K562 (cell line): ENCODE measurements at regions not wholly inside any gene's neighbourhood (a gene's known extent, or its start where the extent isn't known, plus 50 kb on each side); places are given as distances from the start of the nearest gene placed in this dataset.

Experiments
- ATAC-seq: fragments of 200-7000 bp; cut with Tn5 transposase; 3 replicates; pipeline ENCODE4 v1.9.1; 2020; ENCODE audit warnings: moderate library complexity
- BruUV-seq: library from RNA; stranded (reverse); fragments of 400-500 nt; replicated peaks from 2 replicates; lab custom pipeline; 2021; lab: Mats Ljungman, UMichigan
- CTCF ChIA-PET: fragments of 300-600 bp; formaldehyde crosslinking; extraction: SDS; loops from one replicate; lab custom pipeline; 2021; ENCODE audit warnings: low intra/inter-chr PET ratio; lab: Yijun Ruan, JAX
- POLR2A ChIA-PET: fragments of 300-600, 350-650 bp; sonication (Branson Sonifier 250); formaldehyde crosslinking; extraction: SDS; loops from one replicate; lab custom pipeline; 2021; ENCODE audit warnings: antibody characterized with exemption, inconsistent platforms; lab: Yijun Ruan, JAX
- DNase-seq, 4 experiments: peaks; one replicate each; pipeline versions ENCODE4 v3.0.0 to v3.0.0-alpha.2; 2011 to 2018; ENCODE audit warnings: low spot score in 3 of 4, mixed read lengths in 3 of 4; ENCODE audit errors: extremely low read depth in 1 of 4
- FAIRE-seq: peaks from 2 replicates; lab custom pipeline; 2011; peaks lifted over from hg19 to GRCh38; lab: Jason Lieb, UNC
- H2AFZ ChIP-seq: 2 replicates; pipeline ENCODE4 v1.6.0; 2011; ENCODE audit warnings: low read depth, low read length, control low read depth, inconsistent platforms
- H3K27ac ChIP-seq: fragments of 200-600 bp; 3 replicates; pipeline ENCODE4 v1.8.0; 2011; ENCODE audit warnings: low read depth, mild to moderate bottlenecking, control low read depth, inconsistent platforms, low read length, moderate library complexity, mixed read lengths; ENCODE audit errors: extremely low read depth
- H3K27me3 ChIP-seq, 2 experiments: fragments of 300-600 bp in 1 of 2; 2 replicates in 1 of 2; 3 replicates in 1 of 2; pipeline versions ENCODE4 v1.6.0 to v1.8.0; 2011; ENCODE audit warnings: inconsistent platforms in 2 of 2, low read length in 2 of 2, mild to moderate bottlenecking in 1 of 2, mixed read lengths in 1 of 2, moderate library complexity in 1 of 2; ENCODE audit not compliant: control insufficient read depth in 2 of 2, insufficient read depth in 2 of 2
- H3K36me3 ChIP-seq: fragments of 300-600 bp; 3 replicates; pipeline ENCODE4 v1.8.0; 2011; ENCODE audit warnings: mild to moderate bottlenecking, low read length, inconsistent platforms; ENCODE audit not compliant: control insufficient read depth, insufficient read depth
- H3K4me1 ChIP-seq, 2 experiments: fragments of 200-600 bp in 1 of 2; replicated peaks in 1 of 2; 2 replicates in 1 of 2; 3 replicates in 1 of 2; pipeline versions ENCODE4 v1.5.1 to v1.8.0; 2011; ENCODE audit warnings: inconsistent platforms in 2 of 2, low read length in 2 of 2, mild to moderate bottlenecking in 1 of 2, mixed read lengths in 1 of 2, moderate library complexity in 1 of 2; ENCODE audit not compliant: control insufficient read depth in 2 of 2, insufficient read depth in 2 of 2
- H3K4me2 ChIP-seq: 2 replicates; pipeline ENCODE4 v1.6.1; 2011; ENCODE audit warnings: low read length, control low read depth, inconsistent platforms, mixed read lengths; ENCODE audit not compliant: insufficient read depth
- H3K4me3 ChIP-seq: fragments of 200-600 bp; sonication (generic), shearing (Covaris generic); 2 replicates; pipeline ENCODE4 v1.5.1; 2016; ENCODE audit warnings: control low read depth, inconsistent platforms
- H3K79me2 ChIP-seq: fragments of 200-600 bp; 3 replicates; pipeline ENCODE4 v1.8.0; 2011; ENCODE audit warnings: low read length, inconsistent platforms; ENCODE audit not compliant: control insufficient read depth, insufficient read depth
- H3K9ac ChIP-seq, 2 experiments: 2 replicates each; pipeline versions ENCODE4 v1.6.0 to v1.6.1; 2011; ENCODE audit warnings: low read depth in 2 of 2, low read length in 2 of 2, control low read depth in 1 of 2, inconsistent platforms in 1 of 2, mild to moderate bottlenecking in 1 of 2, mixed read lengths in 1 of 2; ENCODE audit not compliant: insufficient read depth in 1 of 2
- H3K9me1 ChIP-seq: one replicate; pipeline ENCODE4 v1.6.0; 2011; ENCODE audit warnings: inconsistent platforms, mild to moderate bottlenecking, low read length, moderate library complexity; ENCODE audit not compliant: control insufficient read depth, insufficient read depth
- H3K9me3 ChIP-seq: replicated peaks from 2 replicates; pipeline ENCODE4 v1.5.1; 2011; ENCODE audit warnings: low read depth, low read length, inconsistent platforms; ENCODE audit not compliant: control insufficient read depth, insufficient read depth
- H4K20me1 ChIP-seq: replicated peaks from 2 replicates; pipeline ENCODE4 v1.6.1; 2011; ENCODE audit warnings: low read length, inconsistent platforms, mixed read lengths; ENCODE audit not compliant: control insufficient read depth, insufficient read depth
- CTBP1 ChIP-seq: fragments of 450-650 bp; IDR thresholded peaks from 2 replicates; pipeline ENCODE4 v1.6.1; 2016; ENCODE audit warnings: borderline replicate concordance
- MEF2A ChIP-seq: IDR thresholded peaks from 2 replicates; pipeline ENCODE4 v1.6.1; 2011; ENCODE audit warnings: low read depth, mild to moderate bottlenecking, low read length, moderate library complexity; ENCODE audit not compliant: control insufficient read depth
- MIER1 ChIP-seq: fragments of 450-650 bp; IDR thresholded peaks from 2 replicates; pipeline ENCODE4 v1.6.1; 2016; ENCODE audit warnings: antibody characterized with exemption, mild to moderate bottlenecking, low read depth
- RBM39 ChIP-seq: fragments of 200-400 bp; formaldehyde crosslinking; optimal IDR thresholded peaks from 2 replicates; pipeline ENCODE3; 2018; ENCODE audit warnings: low read depth, low read length
- WGBS: fragments of 100-300 bp; shearing (Covaris generic); methylation state at CpG from one replicate; pipeline ENCODE4 v1.1.6; 2016; ENCODE audit warnings: low coverage, mixed read lengths; ENCODE audit not compliant: insufficient coverage; ENCODE audit errors: missing lambda C conversion rate; 5-methylcytosine and 5-hydroxymethylcytosine counted together
- in situ Hi-C: fragments of 300-500 bp; cut with MboI; formaldehyde crosslinking; loops from 4 replicates; pipeline ENCODE4 v1.15.0; 2018; ENCODE audit warnings: inconsistent platforms, mixed read lengths
- intact Hi-C: fragments of 100-400 bp; cut with micrococcal nuclease; formaldehyde crosslinking; loops from 2 replicates; pipeline ENCODE4 v1.14.2; 2022
- TF ChIP-seq, protein P1 (sequence below), 2 experiments: fragments of 450-650 bp in 1 of 2; sonication (generic) in 1 of 2; formaldehyde crosslinking in 1 of 2; IDR thresholded peaks in 1 of 2; conservative IDR thresholded peaks in 1 of 2; 2 replicates each; pipeline versions ENCODE4 v1.6.1 to v1.8.1; 2016 to 2023; ENCODE audit warnings: mild to moderate bottlenecking in 2 of 2, moderate library complexity in 2 of 2, inconsistent platforms in 1 of 2, missing genetic modification reagents in 1 of 2

DNA sequence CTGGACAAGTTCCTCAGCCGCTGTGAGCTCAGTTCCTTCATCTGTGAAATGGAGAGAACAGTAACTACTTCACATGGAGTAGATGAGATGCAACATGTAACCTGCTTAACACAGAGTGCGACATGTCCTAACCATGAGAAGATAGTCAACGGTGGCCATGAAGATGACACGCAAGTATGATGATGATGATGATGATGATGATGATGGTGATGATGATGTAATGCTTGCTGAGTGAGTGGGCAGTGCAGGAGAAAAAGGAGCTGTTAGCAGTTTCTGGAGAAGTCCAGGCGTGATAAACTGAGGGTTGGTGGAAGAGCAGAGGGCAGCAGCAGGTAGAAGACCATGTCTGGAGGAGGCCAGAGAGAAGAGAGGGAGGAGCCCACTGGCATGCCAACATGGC is 90.8 kb upstream of the CD82 start:
- DNase-seq: no peak
- in situ Hi-C loops: no loop called here
- no peak for TF ChIP-seq RBM39
- TF ChIP-seq MEF2A: no peak
- TF ChIP-seq MIER1: no peak
- no peak for TF ChIP-seq CTBP1
- TF ChIP-seq, protein P1, sequence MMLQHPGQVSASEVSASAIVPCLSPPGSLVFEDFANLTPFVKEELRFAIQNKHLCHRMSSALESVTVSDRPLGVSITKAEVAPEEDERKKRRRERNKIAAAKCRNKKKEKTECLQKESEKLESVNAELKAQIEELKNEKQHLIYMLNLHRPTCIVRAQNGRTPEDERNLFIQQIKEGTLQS (IDR thresholded peaks at IDR 0.05): peak; percentile 75
- TF ChIP-seq, protein P1 (CRISPR knock-in tag; conservative IDR thresholded peaks at IDR 0.05): no peak
- TF ChIP-seq, all 486 proteins: peak for 1
- no peak overlapping the region for H3K4me3 ChIP-seq
- no peak overlapping the region for H3K9ac ChIP-seq
- 0% methylated on average over 5 of the region's 5 CpGs for WGBS
- H3K79me2 ChIP-seq: no peaks in the 10 kb centered on the region
- CTCF ChIA-PET: no interaction called here
- intact Hi-C loops: no loop called here
- H3K4me1 ChIP-seq: no peaks in the 10 kb centered on the region
- H3K9me1 ChIP-seq: no peaks in the 10 kb centered on the region
- peaks cover 20 to 59% of the 10 kb centered on the region in 2 experiments for H3K27me3 ChIP-seq
- H3K4me2 ChIP-seq: no peak overlapping the region
- H2AFZ ChIP-seq: no peak overlapping the region
- ATAC-seq (no peak), FAIRE-seq (no peak)
- H3K9me3 ChIP-seq: no peaks in the 10 kb centered on the region
- POLR2A ChIA-PET: no interaction called here
- no peak overlapping the region for H3K27ac ChIP-seq
- H4K20me1 ChIP-seq: no peaks in the 10 kb centered on the region; the same call in 1 of the 2 replicates
- H3K36me3 ChIP-seq: no peaks in the 10 kb centered on the region
- no TSS peak for BruUV-seq
